ENCODE measurements at regions not wholly inside any gene's neighbourhood (a gene's known extent, or its start where the extent isn't known, plus 50 kb on each side); places are given as distances from the start of the nearest gene placed in this dataset.
A peak's percentile ranks its signal among the peaks of the same experiment; 100 is the strongest.
"Not testable (repeated sequence)": the region's sequence is repeated elsewhere in the genome, so short reads cannot be mapped to it uniquely, and the experiment has no call there.

- ATAC-seq (peak; percentile 98), DNase-seq (peak; percentile 70)
- intact Hi-C loops (cut with micrococcal nuclease) = no loop called here
Measured at GRCh38 chr15:26294059-26294689, 431.0 kb upstream of the ATP10A start.

GRCh38 chr15:26287381-26287780, 424.3 kb upstream of the ATP10A start:
- intact Hi-C loops (cut with micrococcal nuclease) = no loop called here
- no peak for ATAC-seq
- DNase-seq = no peak

GRCh38 chr15:26280281-26280680, 417.2 kb upstream of the ATP10A start:
- DNase-seq (no peak), ATAC-seq (no peak)
- intact Hi-C loops (cut with micrococcal nuclease) = no loop called here

- intact Hi-C loops (cut with micrococcal nuclease) = loop anchor here (5.0 kb wide), 1 partner anchor 755 kb away; no protein-coding TSS in a partner anchor
- peak; percentile 78 for DNase-seq
Measured at GRCh38 chr15:26261966-26262365, 398.8 kb upstream of the ATP10A start.

GRCh38 chr15:26261413-26261812, 398.3 kb upstream of the ATP10A start:
- intact Hi-C loops (cut with micrococcal nuclease) = loop anchor here (5.0 kb wide), 1 partner anchor 754 kb away; no protein-coding TSS in a partner anchor
- ATAC-seq = peak; percentile 93
- peak; percentile 68 for DNase-seq

More at GRCh38 chr15:26261966-26262365, 398.8 kb upstream of the ATP10A start:
- peak; percentile 95 for ATAC-seq

- ATAC-seq = no peak
Measured at GRCh38 chr15:26260517-26261133, 397.5 kb upstream of the ATP10A start.

GRCh38 chr15:26259581-26259980, 396.5 kb upstream of the ATP10A start:
- intact Hi-C loops (cut with micrococcal nuclease) = no loop called here
- no peak for ATAC-seq

More at GRCh38 chr15:26260517-26261133, 397.5 kb upstream of the ATP10A start:
- intact Hi-C loops (cut with micrococcal nuclease) = loop anchor here (5.0 kb wide), 1 partner anchor 753 kb away; no protein-coding TSS in a partner anchor
- peak; percentile 52 for DNase-seq

GRCh38 chr15:26244782-26245181, 381.7 kb upstream of the ATP10A start:
- intact Hi-C loops (cut with micrococcal nuclease); DNase-seq; ATAC-seq: not testable (repeated sequence)

More at GRCh38 chr15:26259581-26259980, 396.5 kb upstream of the ATP10A start:
- no peak for DNase-seq

GRCh38 chr15:26243382-26243781, 380.3 kb upstream of the ATP10A start:
- ATAC-seq = no peak
- DNase-seq = no peak
- intact Hi-C loops (cut with micrococcal nuclease) = no loop called here

GRCh38 chr15:26242565-26243071, 379.5 kb upstream of the ATP10A start:
- intact Hi-C loops (cut with micrococcal nuclease) = no loop called here
- ATAC-seq (no peak), DNase-seq (no peak)

GRCh38 chr15:26235864-26236263, 372.7 kb upstream of the ATP10A start:
- intact Hi-C loops (cut with micrococcal nuclease) = no loop called here
- no peak for DNase-seq
- ATAC-seq = no peak

- DNase-seq (no peak), ATAC-seq (no peak)
- intact Hi-C loops (cut with micrococcal nuclease) = no loop called here
Measured at GRCh38 chr15:26234976-26235767, 372.0 kb upstream of the ATP10A start.

GRCh38 chr15:26232691-26233090, 369.6 kb upstream of the ATP10A start:
- intact Hi-C loops (cut with micrococcal nuclease) = no loop called here
- no peak for ATAC-seq

GRCh38 chr15:26231096-26231495, 368.0 kb upstream of the ATP10A start:
- no peak for DNase-seq
- no peak for ATAC-seq

More at GRCh38 chr15:26232691-26233090, 369.6 kb upstream of the ATP10A start:
- no peak for DNase-seq

GRCh38 chr15:26224266-26224665, 361.1 kb upstream of the ATP10A start:
- no peak for ATAC-seq
- intact Hi-C loops (cut with micrococcal nuclease) = no loop called here

More at GRCh38 chr15:26231096-26231495, 368.0 kb upstream of the ATP10A start:
- intact Hi-C loops (cut with micrococcal nuclease) = no loop called here

GRCh38 chr15:26223720-26224119, 360.6 kb upstream of the ATP10A start:
- ATAC-seq = no peak
- DNase-seq = no peak
- intact Hi-C loops (cut with micrococcal nuclease) = no loop called here

More at GRCh38 chr15:26224266-26224665, 361.1 kb upstream of the ATP10A start:
- no peak for DNase-seq

GRCh38 chr15:26222781-26223180, 359.7 kb upstream of the ATP10A start:
- intact Hi-C loops (cut with micrococcal nuclease) = no loop called here
- DNase-seq (no peak), ATAC-seq (no peak)

- ATAC-seq; intact Hi-C loops (cut with micrococcal nuclease); DNase-seq: not testable (repeated sequence)
Measured at GRCh38 chr15:26217043-26217442, 353.9 kb upstream of the ATP10A start.

- DNase-seq (no peak), ATAC-seq (no peak)
- intact Hi-C loops (cut with micrococcal nuclease) = no loop called here
Measured at GRCh38 chr15:26214290-26214689, 351.2 kb upstream of the ATP10A start.

- ATAC-seq (no peak), DNase-seq (no peak)
- intact Hi-C loops (cut with micrococcal nuclease) = no loop called here
Measured at GRCh38 chr15:26213427-26213826, 350.3 kb upstream of the ATP10A start.
